PC-9 (cell line): ENCODE measurements at regions not wholly inside any gene's neighbourhood (a gene's known extent, or its start where the extent isn't known, plus 50 kb on each side); places are given as distances from the start of the nearest gene placed in this dataset.

ENCODE experiments used
- BruUV-seq: library from RNA; stranded (reverse); fragments of 400-500 nt; replicated peaks from 2 replicates; lab custom pipeline; 2021; lab: Mats Ljungman, UMichigan
- CTCF ChIA-PET: fragments of 300-600 bp; sonication (Branson Sonifier 250); formaldehyde crosslinking; loops from one replicate; lab custom pipeline; 2022; ENCODE audit warnings: antibody characterized with exemption; lab: Charles Lee
- POLR2A ChIA-PET: fragments of 300-600 bp; sonication (Branson Sonifier 250); formaldehyde crosslinking; loops from one replicate; lab custom pipeline; 2022; ENCODE audit warnings: antibody characterized with exemption; ENCODE audit not compliant: unreplicated experiment; lab: Charles Lee
- DNase-seq, 2 experiments: peaks; one replicate each; pipeline versions ENCODE4 v3.0.0 to v3.0.0-alpha.2; 2015 to 2022; ENCODE audit warnings: mixed read lengths in 1 of 2
- H2AFZ ChIP-seq: fragments of 200-600 bp; sonication (generic); 2 replicates; pipeline ENCODE4 v1.8.1; 2017; ENCODE audit warnings: antibody characterized with exemption
- H3F3A ChIP-seq: fragments of 200-600 bp; sonication (generic); 2 replicates; pipeline ENCODE4 v1.8.1; 2017; ENCODE audit warnings: antibody characterized with exemption, mild to moderate bottlenecking, low read depth; ENCODE audit not compliant: insufficient read depth
- H3K27ac ChIP-seq: fragments of 200-600 bp; sonication (generic); 2 replicates; pipeline ENCODE4 v1.6.1; 2016; ENCODE audit warnings: mixed run types
- H3K27me3 ChIP-seq: fragments of 200-600 bp; sonication (generic); 2 replicates; pipeline ENCODE4 v1.6.1; 2016; ENCODE audit warnings: low read depth, mixed run types; ENCODE audit not compliant: insufficient read depth
- H3K36me3 ChIP-seq: fragments of 200-600 bp; sonication (generic); 2 replicates; pipeline ENCODE4 v1.6.1; 2016; ENCODE audit warnings: low read depth, mixed run types
- H3K4me1 ChIP-seq: fragments of 200-600 bp; sonication (generic); replicated peaks from 2 replicates; pipeline ENCODE4 v1.6.1; 2016; ENCODE audit warnings: mixed run types; ENCODE audit not compliant: insufficient read depth
- H3K4me2 ChIP-seq: fragments of 200-600 bp; sonication (generic); 2 replicates; pipeline ENCODE4 v1.6.1; 2017; ENCODE audit warnings: mixed run types
- H3K4me3 ChIP-seq: fragments of 200-600 bp; sonication (generic); 2 replicates; pipeline ENCODE4 v1.6.1; 2016; ENCODE audit warnings: mixed run types
- H3K79me2 ChIP-seq: fragments of 200-600 bp; sonication (generic); 2 replicates; pipeline ENCODE4 v1.6.1; 2017; ENCODE audit warnings: low read depth, mixed run types
- H3K9me2 ChIP-seq: fragments of 200-600 bp; sonication (generic); 2 replicates; pipeline ENCODE4 v1.8.1; 2017; ENCODE audit warnings: mild to moderate bottlenecking; ENCODE audit not compliant: insufficient read depth
- H3K9me3 ChIP-seq: fragments of 200-600 bp; sonication (generic); 2 replicates; pipeline ENCODE4 v1.8.1; 2016; ENCODE audit warnings: low read depth; ENCODE audit not compliant: insufficient read depth
- H4K20me1 ChIP-seq: fragments of 200-600 bp; sonication (generic); 2 replicates; pipeline ENCODE4 v1.8.1; 2017; ENCODE audit not compliant: insufficient read depth
- EZH2 ChIP-seq: fragments of 200-600 bp; sonication (generic); IDR thresholded peaks from 2 replicates; pipeline ENCODE4 v1.8.0; 2017; ENCODE audit warnings: antibody characterized with exemption, low read depth
- intact Hi-C: fragments of 100-400 bp; cut with micrococcal nuclease; formaldehyde crosslinking; loops from one replicate; pipeline ENCODE4 v1.10.0; 2022; ENCODE audit not compliant: unreplicated experiment
- TF ChIP-seq, protein P1 (sequence below): fragments of 200-600 bp; sonication (generic); conservative IDR thresholded peaks from 2 replicates; pipeline ENCODE4 v1.6.1; 2017; ENCODE audit warnings: mixed run types, antibody characterized with exemption, mild to moderate bottlenecking, moderate library complexity

DNA sequence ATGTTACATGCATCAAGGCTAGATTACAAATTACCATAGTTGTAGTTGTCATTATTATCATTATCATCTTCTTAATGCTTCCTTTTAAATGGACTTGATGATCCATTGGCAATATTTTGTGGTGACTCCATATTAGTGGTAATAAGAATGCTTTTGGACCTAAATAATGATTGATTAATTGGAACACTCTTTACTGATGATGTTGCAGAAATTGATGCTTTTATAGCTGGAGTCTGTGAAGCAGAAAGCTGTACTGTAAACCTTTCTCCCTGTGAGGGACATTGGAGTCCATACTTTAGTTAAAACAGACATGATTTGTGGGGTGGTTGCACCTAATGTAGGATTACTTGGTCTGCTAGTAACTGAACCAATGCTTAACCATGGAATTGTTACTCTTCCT lies 190.4 kb downstream of the ATXN7L3B start:
- Histone ChIP-seq H3K4me2 (no peak overlapping the region), H3K36me3 (no peaks in the 10 kb centered on the region), H2AFZ (no peak overlapping the region), H3F3A (no peaks in the 10 kb centered on the region), H3K79me2 (no peaks in the 10 kb centered on the region), H4K20me1 (no peaks in the 10 kb centered on the region), H3K27me3 (no peaks in the 10 kb centered on the region), H3K9me3 (no peaks in the 10 kb centered on the region), H3K4me3 (no peak overlapping the region), H3K27ac (no peak overlapping the region), H3K9me2 (no peaks in the 10 kb centered on the region), H3K4me1 (peaks cover 10% of the 10 kb centered on the region; the same call in 1 of the 2 replicates)
- BruUV-seq, result no TSS peak
- TF ChIP-seq, protein P1, sequence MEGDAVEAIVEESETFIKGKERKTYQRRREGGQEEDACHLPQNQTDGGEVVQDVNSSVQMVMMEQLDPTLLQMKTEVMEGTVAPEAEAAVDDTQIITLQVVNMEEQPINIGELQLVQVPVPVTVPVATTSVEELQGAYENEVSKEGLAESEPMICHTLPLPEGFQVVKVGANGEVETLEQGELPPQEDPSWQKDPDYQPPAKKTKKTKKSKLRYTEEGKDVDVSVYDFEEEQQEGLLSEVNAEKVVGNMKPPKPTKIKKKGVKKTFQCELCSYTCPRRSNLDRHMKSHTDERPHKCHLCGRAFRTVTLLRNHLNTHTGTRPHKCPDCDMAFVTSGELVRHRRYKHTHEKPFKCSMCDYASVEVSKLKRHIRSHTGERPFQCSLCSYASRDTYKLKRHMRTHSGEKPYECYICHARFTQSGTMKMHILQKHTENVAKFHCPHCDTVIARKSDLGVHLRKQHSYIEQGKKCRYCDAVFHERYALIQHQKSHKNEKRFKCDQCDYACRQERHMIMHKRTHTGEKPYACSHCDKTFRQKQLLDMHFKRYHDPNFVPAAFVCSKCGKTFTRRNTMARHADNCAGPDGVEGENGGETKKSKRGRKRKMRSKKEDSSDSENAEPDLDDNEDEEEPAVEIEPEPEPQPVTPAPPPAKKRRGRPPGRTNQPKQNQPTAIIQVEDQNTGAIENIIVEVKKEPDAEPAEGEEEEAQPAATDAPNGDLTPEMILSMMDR, result no peak
- TF ChIP-seq EZH2, result no peak
- POLR2A ChIA-PET, result no interaction called here
- intact Hi-C loops, result no loop called here
- DNase-seq, result no peak
- CTCF ChIA-PET, result no interaction called here

DNA sequence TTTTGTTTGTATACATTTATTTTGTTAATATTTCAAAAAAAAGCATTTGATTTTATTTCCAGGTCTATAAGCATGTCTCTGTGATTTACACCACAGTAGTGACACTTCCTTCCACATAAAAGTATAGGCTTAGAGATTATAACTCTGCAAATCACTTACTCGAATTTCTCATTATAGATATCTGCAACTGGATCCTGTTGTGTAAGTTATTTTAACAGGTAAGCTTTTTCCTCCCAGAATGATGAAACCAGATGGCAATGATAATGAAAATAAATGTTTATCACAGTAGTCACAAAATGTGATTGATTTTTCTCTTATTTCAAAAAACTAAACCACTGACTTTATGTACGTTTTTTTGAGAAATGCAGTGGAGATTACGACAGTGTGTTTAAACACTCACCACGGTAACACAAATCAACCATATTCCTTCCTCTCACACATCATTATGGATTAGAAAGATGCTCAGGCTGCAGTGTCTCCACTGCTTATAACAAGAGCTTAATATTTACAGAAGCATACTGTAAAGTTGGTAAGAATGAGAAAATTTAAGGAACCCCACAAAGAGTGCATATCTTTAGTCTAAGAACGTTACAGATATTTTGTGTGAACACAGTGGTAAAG lies 194.6 kb downstream of the ATXN7L3B start:
- no peak overlapping the region for H3K4me2 ChIP-seq
- H3F3A ChIP-seq, result no peaks in the 10 kb centered on the region
- no peak overlapping the region for H3K27ac ChIP-seq
- no peaks in the 10 kb centered on the region for H3K36me3 ChIP-seq
- TF ChIP-seq, protein P1, result no peak
- TF ChIP-seq EZH2, result no peak
- H3K27me3 ChIP-seq, result no peaks in the 10 kb centered on the region
- 0 out of 2 replicates have a peak, but pooled peaks cover 3% of the 10 kb centered on the region for H3K9me3 ChIP-seq
- no TSS peak for BruUV-seq
- no peaks in the 10 kb centered on the region for H3K79me2 ChIP-seq
- no peaks in the 10 kb centered on the region; the same call in 1 of the 2 replicates for H3K9me2 ChIP-seq
- ChIA-PET POLR2A (no interaction called here), CTCF (no interaction called here)
- no peaks in the 10 kb centered on the region for H4K20me1 ChIP-seq
- DNase-seq, result no peak
- H3K4me1 ChIP-seq, result no peaks in the 10 kb centered on the region
- intact Hi-C loops, result no loop called here
- H2AFZ ChIP-seq, result peak overlapping the region; percentile 29
- no peak overlapping the region for H3K4me3 ChIP-seq

DNA sequence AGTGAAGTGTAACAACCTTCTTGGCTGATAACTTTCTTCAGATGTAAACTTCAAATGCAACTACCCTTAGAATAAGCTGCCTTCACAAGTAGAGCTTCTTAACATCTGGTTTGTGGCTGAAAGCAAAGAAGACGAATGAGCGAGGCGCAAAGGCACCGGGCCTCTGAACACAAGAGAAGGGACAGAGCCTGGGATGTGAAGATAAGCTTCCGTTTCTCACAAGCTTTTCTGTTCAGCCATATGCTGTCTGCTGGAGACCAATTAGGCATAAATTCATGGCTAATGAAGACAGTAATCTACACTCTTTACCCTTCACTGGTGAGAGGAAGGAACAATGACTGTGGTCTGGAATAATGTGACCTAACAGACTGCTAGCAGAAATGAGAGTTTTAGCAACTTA lies 195.2 kb downstream of the ATXN7L3B start:
- no peak overlapping the region for H3K27ac ChIP-seq

More for the DNA sequence above, 195.2 kb downstream of the ATXN7L3B start:
- no peaks in the 10 kb centered on the region; the same call in 1 of the 2 replicates for H3K9me2 ChIP-seq
- 0 out of 2 replicates have a peak, but pooled peaks cover 3% of the 10 kb centered on the region for H3K9me3 ChIP-seq
- no peaks in the 10 kb centered on the region for H3K79me2 ChIP-seq
- no peaks in the 10 kb centered on the region for H3F3A ChIP-seq
- ChIA-PET POLR2A (no interaction called here), CTCF (no interaction called here)
- H3K4me2 ChIP-seq, result no peak overlapping the region
- H3K36me3 ChIP-seq, result no peaks in the 10 kb centered on the region
- H2AFZ ChIP-seq, result peak overlapping the region; percentile 29; the same call in 1 of the 2 replicates
- TF ChIP-seq, protein P1, result no peak
- no peak for TF ChIP-seq EZH2
- intact Hi-C loops, result no loop called here
- no peaks in the 10 kb centered on the region for H3K27me3 ChIP-seq
- BruUV-seq, result no TSS peak
- DNase-seq, result no peak
- H3K4me1 ChIP-seq, result no peaks in the 10 kb centered on the region
- H3K4me3 ChIP-seq, result no peak overlapping the region
- H4K20me1 ChIP-seq, result no peaks in the 10 kb centered on the region
